GM21360 (cell line): ENCODE measurements at regions not wholly inside any gene's neighbourhood (a gene's known extent, or its start where the extent isn't known, plus 50 kb on each side); places are given as distances from the start of the nearest gene placed in this dataset.

ENCODE experiments used
- ATAC-seq: cut with Tn5 transposase; IDR thresholded peaks from one replicate; pipeline ENCODE4 v1.9.1; 2021; ENCODE audit warnings: mild to moderate bottlenecking, moderate library complexity; ENCODE audit not compliant: unreplicated experiment

GRCh38 chr7:25762511-25763462 lies 389.2 kb upstream of the NFE2L3 start:
- ATAC-seq, result no peak

GRCh38 chr7:25763463-25763860 lies 388.5 kb upstream of the NFE2L3 start:
- ATAC-seq, result no peak

GRCh38 chr7:25765110-25765655 lies 386.8 kb upstream of the NFE2L3 start:
- no peak for ATAC-seq

- no peak for ATAC-seq
These were observed 381.8 kb upstream of the NFE2L3 start for GRCh38 chr7:25770235-25770634.

GRCh38 chr7:25770670-25771069 lies 381.3 kb upstream of the NFE2L3 start:
- ATAC-seq, result no peak

GRCh38 chr7:25771491-25771890 lies 380.5 kb upstream of the NFE2L3 start:
- no peak for ATAC-seq

- no peak for ATAC-seq
These were observed 379.2 kb upstream of the NFE2L3 start for GRCh38 chr7:25772802-25773201.

GRCh38 chr7:25774675-25775074 lies 377.3 kb upstream of the NFE2L3 start:
- no peak for ATAC-seq

- no peak for ATAC-seq
These were observed 376.4 kb upstream of the NFE2L3 start for GRCh38 chr7:25775570-25775969.

- no peak for ATAC-seq
These were observed 375.8 kb upstream of the NFE2L3 start for GRCh38 chr7:25775999-25776743.

GRCh38 chr7:25776744-25777123 lies 375.3 kb upstream of the NFE2L3 start:
- ATAC-seq, result no peak

GRCh38 chr7:25777969-25778708 lies 373.9 kb upstream of the NFE2L3 start:
- ATAC-seq, result no peak

GRCh38 chr7:25779002-25779546 lies 372.9 kb upstream of the NFE2L3 start:
- ATAC-seq, result no peak

- no peak for ATAC-seq
These were observed 371.1 kb upstream of the NFE2L3 start for GRCh38 chr7:25780904-25781303.

GRCh38 chr7:25781704-25782103 lies 370.3 kb upstream of the NFE2L3 start:
- no peak for ATAC-seq

GRCh38 chr7:25786936-25787335 lies 365.1 kb upstream of the NFE2L3 start:
- ATAC-seq, result no peak

GRCh38 chr7:25787336-25787735 lies 364.7 kb upstream of the NFE2L3 start:
- no peak for ATAC-seq

- no peak for ATAC-seq
These were observed 363.6 kb upstream of the NFE2L3 start for GRCh38 chr7:25788371-25788770.

GRCh38 chr7:25788961-25789620 lies 362.9 kb upstream of the NFE2L3 start:
- ATAC-seq, result no peak
